ENCODE measurements at regions not wholly inside any gene's neighbourhood (a gene's known extent, or its start where the extent isn't known, plus 50 kb on each side); places are given as distances from the start of the nearest gene placed in this dataset.

DNA sequence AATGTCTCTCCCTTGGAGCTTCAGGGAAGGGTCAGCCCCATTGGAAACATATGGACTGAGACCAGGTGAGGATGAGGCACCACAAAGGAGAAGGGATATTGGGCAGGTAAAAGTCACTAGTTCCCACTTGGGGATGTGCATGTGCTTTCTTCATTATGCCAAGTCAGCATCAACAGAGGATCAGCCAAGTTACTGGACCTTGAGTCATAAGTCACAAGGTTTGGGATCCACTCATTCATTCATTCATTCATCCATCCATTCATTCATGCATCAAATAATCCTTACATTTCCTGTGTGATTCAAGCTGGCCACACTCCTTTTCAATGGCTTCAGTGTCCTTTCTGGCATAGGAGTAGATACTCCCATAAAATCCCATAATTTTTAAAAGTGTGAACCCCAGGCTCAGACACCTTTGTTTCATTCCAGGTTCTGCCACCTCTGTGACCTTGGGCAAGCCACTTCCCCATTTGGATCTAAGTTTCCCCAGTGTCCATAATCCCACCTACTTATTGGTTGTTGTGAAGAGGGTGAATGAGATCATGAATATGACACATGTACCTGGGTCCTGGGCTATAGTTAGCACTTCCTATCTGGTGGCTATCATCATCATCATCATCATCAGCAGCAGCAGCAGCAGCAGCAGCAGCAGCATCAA is 162.1 kb upstream of the LHX5 start:
- DNase-seq (ENCODE audit: low read depth): no peak
- TF ChIP-seq CTCF (IDR thresholded peaks at IDR 0.05; ENCODE audit: insufficient read depth, low read depth, low read length, missing control alignments): no peak
- H3K4me3 ChIP-seq (ENCODE audit: low read depth, low read length): no peak overlapping the region

DNA sequence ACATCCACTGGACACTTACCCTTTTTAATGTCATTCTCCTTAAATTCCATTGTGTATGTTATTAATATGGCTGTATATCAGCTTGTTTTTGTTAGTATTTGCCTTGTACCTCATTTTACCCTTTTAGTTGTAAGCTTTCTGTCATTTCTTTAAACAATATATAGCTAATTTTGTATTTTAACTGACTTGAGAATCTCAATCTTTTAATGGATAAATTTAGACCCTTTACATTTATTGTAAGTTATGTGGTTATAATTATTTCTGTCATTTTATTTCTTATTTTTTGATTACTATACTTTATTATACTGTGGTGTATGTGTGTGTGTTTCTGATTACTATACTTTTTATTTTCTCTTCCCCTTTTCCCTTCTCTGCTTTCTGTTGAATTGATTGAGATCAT is 159.0 kb upstream of the LHX5 start:
- no peak for DNase-seq (ENCODE audit: low read depth)
- no peak overlapping the region for H3K4me3 ChIP-seq (ENCODE audit: low read depth, low read length)
- TF ChIP-seq CTCF (IDR thresholded peaks at IDR 0.05; ENCODE audit: insufficient read depth, low read depth, low read length, missing control alignments): no peak

- H3K4me3 ChIP-seq (ENCODE audit: low read depth, low read length): no peak overlapping the region
- TF ChIP-seq CTCF (IDR thresholded peaks at IDR 0.05; ENCODE audit: insufficient read depth, low read depth, low read length, missing control alignments): no peak
- DNase-seq (ENCODE audit: low read depth): no peak
Measured at GRCh38 chr12:113625499-113625898, 153.8 kb upstream of the LHX5 start.

DNA sequence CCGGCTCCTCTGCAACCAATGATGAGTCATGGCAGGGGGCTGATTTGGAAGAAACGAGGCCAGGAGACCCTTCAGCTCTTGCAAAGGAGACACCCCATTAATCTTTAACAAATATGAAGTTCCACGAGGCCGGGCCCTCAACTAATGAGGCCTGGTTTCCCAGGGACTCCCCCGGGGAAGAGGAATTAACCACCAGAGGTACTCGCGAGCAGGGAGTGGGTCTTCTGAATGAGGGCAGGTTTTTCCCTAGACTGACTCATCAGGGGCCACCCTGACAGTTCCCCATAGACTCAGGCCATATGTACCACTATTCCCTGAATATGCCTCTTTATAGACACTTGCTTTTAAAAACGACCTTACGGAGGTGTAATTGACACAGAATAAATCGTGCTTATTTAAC is 150.7 kb upstream of the LHX5 start:
- no peak for DNase-seq (ENCODE audit: low read depth)
- TF ChIP-seq CTCF (IDR thresholded peaks at IDR 0.05; ENCODE audit: insufficient read depth, low read depth, low read length, missing control alignments): no peak

DNA sequence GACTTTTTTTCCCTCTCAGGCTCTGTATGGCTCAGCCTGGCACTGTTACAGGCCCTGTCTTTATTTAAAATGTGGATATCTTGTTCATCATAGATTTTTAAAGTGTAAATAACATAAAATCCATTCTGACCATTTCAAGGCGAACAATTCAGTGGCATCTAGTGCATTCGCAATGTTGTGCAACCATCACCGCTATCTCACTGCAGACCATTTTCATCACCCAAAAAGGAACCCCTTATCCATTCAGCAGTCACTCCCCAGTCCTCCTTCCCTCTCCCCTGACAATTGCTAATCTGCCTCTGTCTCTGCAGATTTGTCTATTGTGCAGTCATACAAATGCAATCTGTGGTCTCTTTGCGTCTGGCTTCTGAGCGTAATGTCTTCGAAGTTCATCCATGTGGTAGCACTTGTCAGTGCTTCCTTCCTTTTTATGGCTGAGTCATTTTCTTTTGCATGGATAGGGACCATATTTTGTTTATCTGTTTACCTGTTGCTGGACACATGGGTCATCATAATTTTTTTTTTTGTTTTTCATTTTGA is 148.8 kb upstream of the LHX5 start:
- no peak overlapping the region for H3K4me3 ChIP-seq (ENCODE audit: low read depth, low read length)
- no peak for TF ChIP-seq CTCF (IDR thresholded peaks at IDR 0.05; ENCODE audit: insufficient read depth, low read depth, low read length, missing control alignments)
- DNase-seq (ENCODE audit: low read depth): no peak

More for the DNA sequence above, 150.7 kb upstream of the LHX5 start:
- no peak overlapping the region for H3K4me3 ChIP-seq (ENCODE audit: low read depth, low read length)

DNA sequence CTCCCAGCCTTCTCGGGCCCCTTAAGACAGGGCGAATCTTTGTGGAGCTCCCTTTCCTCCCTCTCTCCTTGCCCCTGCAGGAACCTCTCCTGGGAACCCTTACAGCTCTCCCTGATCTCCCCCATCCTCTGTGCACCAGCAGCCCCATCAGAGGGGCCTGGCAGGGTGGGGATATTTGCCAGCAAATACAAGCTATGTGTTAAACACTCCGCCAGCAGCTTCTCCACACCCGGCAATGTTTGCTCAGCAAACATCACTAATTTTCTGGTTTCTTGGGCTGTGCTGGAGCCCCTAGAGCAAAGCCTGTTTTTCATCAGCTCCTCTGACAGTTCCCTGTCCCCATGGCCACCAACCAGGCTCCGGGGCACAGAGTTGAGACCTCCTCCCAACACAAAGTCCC is 147.5 kb upstream of the LHX5 start:
- no peak for DNase-seq (ENCODE audit: low read depth)
- no peak overlapping the region for H3K4me3 ChIP-seq (ENCODE audit: low read depth, low read length)
- TF ChIP-seq CTCF (IDR thresholded peaks at IDR 0.05; ENCODE audit: insufficient read depth, low read depth, low read length, missing control alignments): no peak

DNA sequence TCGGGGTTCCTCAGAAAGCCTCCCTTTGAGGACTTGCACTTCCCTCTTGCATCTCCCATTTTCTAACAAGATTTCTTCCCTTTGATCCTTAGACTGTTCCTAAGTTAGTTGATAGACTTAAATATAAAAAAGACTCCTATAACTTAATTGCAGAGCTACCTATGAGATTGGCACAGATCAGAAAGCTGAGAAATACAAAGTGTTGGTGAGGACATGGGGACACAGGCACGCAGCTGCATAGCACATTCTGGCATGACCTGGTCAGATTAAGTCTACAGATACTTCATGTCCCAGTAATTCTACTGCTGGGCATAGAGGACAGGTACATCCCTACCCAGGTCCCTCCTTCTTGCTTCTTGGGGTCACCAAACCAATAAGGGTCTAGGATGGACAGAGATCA is 141.7 kb upstream of the LHX5 start:
- no peak for TF ChIP-seq CTCF (IDR thresholded peaks at IDR 0.05; ENCODE audit: insufficient read depth, low read depth, low read length, missing control alignments)

More for the DNA sequence above, 141.7 kb upstream of the LHX5 start:
- no peak for DNase-seq (ENCODE audit: low read depth)
- H3K4me3 ChIP-seq (ENCODE audit: low read depth, low read length): no peak overlapping the region

Measured in GM12865 (cell line).